Mesendoderm (in vitro differentiated cells): ENCODE measurements at regions not wholly inside any gene's neighbourhood (a gene's known extent, or its start where the extent isn't known, plus 50 kb on each side); places are given as distances from the start of the nearest gene placed in this dataset.
A peak's percentile ranks its signal among the peaks of the same experiment; 100 is the strongest.

ENCODE experiments used
- DNase-seq: peaks from one replicate; pipeline ENCODE4 v3.0.0; 2013
- H2AK5ac ChIP-seq: 2 replicates; pipeline ENCODE4 v1.6.1; 2013; ENCODE audit warnings: low read length, inconsistent platforms
- H2BK120ac ChIP-seq: 2 replicates; pipeline ENCODE4 v1.6.1; 2013; ENCODE audit warnings: low read depth, mild to moderate bottlenecking, low read length, moderate library complexity, mixed read lengths
- H2BK15ac ChIP-seq: replicated peaks from 2 replicates; pipeline ENCODE4 v1.6.1; 2013; ENCODE audit warnings: low read depth, mild to moderate bottlenecking, moderate library complexity
- H2BK5ac ChIP-seq: 2 replicates; pipeline ENCODE4 v1.6.1; 2013; ENCODE audit warnings: low read length, inconsistent platforms
- H3K18ac ChIP-seq: 2 replicates; pipeline ENCODE4 v1.6.1; 2013; ENCODE audit warnings: mild to moderate bottlenecking, low read length, mixed read lengths
- H3K23ac ChIP-seq: one replicate; pipeline ENCODE4 v1.6.1; 2013; ENCODE audit warnings: low read length
- H3K27ac ChIP-seq: 2 replicates; pipeline ENCODE4 v1.5.1; 2013; ENCODE audit warnings: low read depth, mild to moderate bottlenecking, inconsistent platforms, low read length, moderate library complexity
- H3K27me3 ChIP-seq: 2 replicates; pipeline ENCODE4 v1.6.1; 2013; ENCODE audit warnings: low read length, control low read depth, mild to moderate bottlenecking, inconsistent platforms; ENCODE audit not compliant: insufficient read depth, poor library complexity
- H3K36me3 ChIP-seq: 2 replicates; pipeline ENCODE4 v1.6.1; 2013; ENCODE audit warnings: low read length, inconsistent platforms; ENCODE audit not compliant: control insufficient read depth, insufficient read depth
- H3K4ac ChIP-seq: one replicate; pipeline ENCODE4 v1.6.1; 2013; ENCODE audit warnings: low read depth, mild to moderate bottlenecking, low read length, moderate library complexity
- H3K4me1 ChIP-seq: 2 replicates; pipeline ENCODE4 v1.6.1; 2013; ENCODE audit warnings: low read depth, low read length, inconsistent platforms; ENCODE audit not compliant: control insufficient read depth
- H3K4me2 ChIP-seq: 2 replicates; pipeline ENCODE4 v1.6.1; 2013; ENCODE audit warnings: low read length
- H3K4me3 ChIP-seq: 2 replicates; pipeline ENCODE4 v1.5.1; 2013; ENCODE audit warnings: mild to moderate bottlenecking, low read length
- H3K56ac ChIP-seq: one replicate; pipeline ENCODE4 v1.6.1; 2013; ENCODE audit warnings: low read length
- H3K79me1 ChIP-seq: 2 replicates; pipeline ENCODE4 v1.6.1; 2013; ENCODE audit warnings: low read length, inconsistent platforms
- H3K79me2 ChIP-seq: 2 replicates; pipeline ENCODE4 v1.6.1; 2013; ENCODE audit warnings: mild to moderate bottlenecking, low read length; ENCODE audit not compliant: control insufficient read depth, insufficient read depth
- H3K9ac ChIP-seq: 2 replicates; pipeline ENCODE4 v1.6.1; 2013; ENCODE audit warnings: low read length, inconsistent platforms
- H4K5ac ChIP-seq: one replicate; pipeline ENCODE4 v1.6.1; 2013; ENCODE audit warnings: low read length
- H4K8ac ChIP-seq: one replicate; pipeline ENCODE4 v1.6.1; 2013; ENCODE audit warnings: low read depth, mild to moderate bottlenecking, control low read depth, low read length, moderate library complexity
- WGBS: extraction: QIAGEN DNeasy Blood & Tissue Kit; methylation state at CpG from one replicate; pipeline ENCODE4 v1.1.7; 2013; ENCODE audit warnings: low lambda C conversion rate, missing lambda C conversion rate; ENCODE audit not compliant: insufficient coverage; ENCODE audit errors: extremely low coverage; 5-methylcytosine and 5-hydroxymethylcytosine counted together

DNA sequence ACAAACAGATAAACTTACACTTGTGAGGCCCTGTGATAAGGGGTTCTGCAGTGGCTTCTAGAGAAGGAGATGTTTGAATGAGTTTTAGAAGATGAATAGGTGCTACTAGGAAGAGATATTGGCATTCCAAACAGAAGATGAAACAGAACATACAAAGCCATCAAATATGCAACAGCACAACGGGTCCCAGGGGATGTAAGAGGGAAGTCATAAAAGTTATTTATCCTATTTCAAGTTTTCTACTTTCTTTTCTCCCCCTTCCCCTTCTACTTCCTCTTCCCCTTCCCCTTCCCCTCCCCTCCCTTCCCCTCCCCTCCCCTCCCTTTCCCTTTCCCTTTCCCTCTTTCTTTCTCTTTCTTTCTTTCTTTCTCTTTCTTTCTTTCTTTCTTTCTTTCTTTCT, 94.9 kb upstream of the CADM1 start:
- Histone ChIP-seq H3K9ac (no peak overlapping the region), H3K27ac (no peak overlapping the region), H3K27me3 (no peaks in the 10 kb centered on the region), H2BK15ac (no peak overlapping the region), H3K4me2 (no peak overlapping the region), H3K4me3 (no peak overlapping the region), H2AK5ac (no peak overlapping the region), H2BK120ac (no peak overlapping the region), H3K18ac (no peak overlapping the region), H3K79me2 (no peaks in the 10 kb centered on the region), H3K36me3 (no peaks in the 10 kb centered on the region), H4K8ac (no peak overlapping the region), H3K4me1 (no peaks in the 10 kb centered on the region), H3K4ac (no peak overlapping the region), H3K79me1 (no peaks in the 10 kb centered on the region), H3K56ac (no peak overlapping the region), H3K23ac (no peak overlapping the region), H4K5ac (no peak overlapping the region), H2BK5ac (no peak overlapping the region)
- no CpG with 5 or more reads among the region's 1 CpG for WGBS
- DNase-seq = no peak

DNA sequence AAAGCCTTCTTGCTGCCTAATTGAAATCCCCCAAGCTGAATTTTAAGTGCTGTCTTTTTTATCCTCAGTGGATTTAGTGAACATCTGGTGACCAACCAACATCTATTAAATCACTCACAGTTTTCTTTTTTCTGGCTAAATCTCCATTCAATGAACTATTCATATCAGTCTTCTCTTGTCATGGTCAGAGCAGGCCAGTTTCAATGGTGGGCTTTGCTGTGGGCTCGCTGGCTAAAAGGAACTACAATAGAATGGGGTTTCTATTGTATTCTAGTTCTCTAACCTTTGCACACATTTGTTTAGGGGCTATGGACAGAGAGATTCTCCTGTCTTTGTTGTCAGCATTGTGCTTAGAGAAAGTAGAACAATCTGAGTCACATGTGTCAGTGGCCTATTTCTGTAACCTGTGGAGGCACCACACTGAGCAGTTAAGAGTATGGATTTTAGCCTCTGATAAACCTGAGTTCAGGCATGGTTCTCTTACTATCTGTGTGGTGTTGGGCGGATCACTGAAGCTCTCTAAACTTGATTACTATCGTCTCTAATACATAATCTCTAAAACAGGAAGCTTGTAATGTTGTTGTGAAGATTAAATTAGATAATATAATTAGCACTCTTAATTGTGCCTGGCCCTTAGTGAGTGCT, 94.2 kb upstream of the CADM1 start:
- DNase-seq = peak; percentile 87
- Histone ChIP-seq H3K27me3 (no peaks in the 10 kb centered on the region), H2BK15ac (no peak overlapping the region), H3K9ac (no peak overlapping the region), H4K8ac (no peak overlapping the region), H3K79me1 (no peaks in the 10 kb centered on the region), H3K23ac (no peak overlapping the region), H3K4me2 (no peak overlapping the region), H3K18ac (no peak overlapping the region), H3K36me3 (no peaks in the 10 kb centered on the region), H3K79me2 (no peaks in the 10 kb centered on the region), H3K56ac (no peak overlapping the region), H4K5ac (no peak overlapping the region), H3K27ac (no peak overlapping the region), H2AK5ac (no peak overlapping the region), H3K4me1 (no peaks in the 10 kb centered on the region), H3K4me3 (no peak overlapping the region), H2BK120ac (no peak overlapping the region), H2BK5ac (no peak overlapping the region), H3K4ac (no peak overlapping the region)
- WGBS = no CpG with 5 or more reads among the region's 3 CpGs

DNA sequence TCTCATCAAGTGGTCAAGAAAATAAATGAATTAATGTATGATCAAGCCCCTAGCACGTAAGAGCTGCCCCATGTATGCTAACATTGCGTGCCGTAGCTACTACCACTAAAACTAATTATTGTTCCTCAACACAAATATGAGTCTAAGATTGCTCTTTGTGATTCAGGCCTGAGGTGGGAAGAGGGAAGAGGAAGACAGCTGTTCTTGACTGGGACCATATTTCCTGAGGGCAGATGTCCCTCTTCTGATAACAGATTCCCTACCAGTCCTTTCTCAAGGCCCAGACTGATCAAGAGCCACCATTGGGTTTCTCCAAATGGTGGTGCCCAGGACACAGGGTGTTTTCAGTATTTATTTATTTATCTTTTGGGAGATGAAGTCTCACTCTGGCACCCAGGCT, 87.2 kb upstream of the CADM1 start:
- no peak overlapping the region for H3K4me3 ChIP-seq
- H3K23ac ChIP-seq = no peak overlapping the region
- H4K5ac ChIP-seq = no peak overlapping the region
- H3K56ac ChIP-seq = no peak overlapping the region
- no peak overlapping the region for H3K4me2 ChIP-seq
- H4K8ac ChIP-seq = no peak overlapping the region
- H3K79me1 ChIP-seq = no peaks in the 10 kb centered on the region
- H2BK15ac ChIP-seq = no peak overlapping the region
- H3K18ac ChIP-seq = no peak overlapping the region
- H2BK120ac ChIP-seq = no peak overlapping the region
- no peak for DNase-seq
- H3K4me1 ChIP-seq = no peaks in the 10 kb centered on the region
- H3K79me2 ChIP-seq = no peaks in the 10 kb centered on the region
- no peak overlapping the region for H3K27ac ChIP-seq
- WGBS = no CpG with 5 or more reads among the region's 3 CpGs
- no peak overlapping the region for H3K9ac ChIP-seq
- no peak overlapping the region for H2AK5ac ChIP-seq
- H3K4ac ChIP-seq = no peak overlapping the region
- H3K27me3 ChIP-seq = no peaks in the 10 kb centered on the region
- H3K36me3 ChIP-seq = no peaks in the 10 kb centered on the region
- no peak overlapping the region for H2BK5ac ChIP-seq

DNA sequence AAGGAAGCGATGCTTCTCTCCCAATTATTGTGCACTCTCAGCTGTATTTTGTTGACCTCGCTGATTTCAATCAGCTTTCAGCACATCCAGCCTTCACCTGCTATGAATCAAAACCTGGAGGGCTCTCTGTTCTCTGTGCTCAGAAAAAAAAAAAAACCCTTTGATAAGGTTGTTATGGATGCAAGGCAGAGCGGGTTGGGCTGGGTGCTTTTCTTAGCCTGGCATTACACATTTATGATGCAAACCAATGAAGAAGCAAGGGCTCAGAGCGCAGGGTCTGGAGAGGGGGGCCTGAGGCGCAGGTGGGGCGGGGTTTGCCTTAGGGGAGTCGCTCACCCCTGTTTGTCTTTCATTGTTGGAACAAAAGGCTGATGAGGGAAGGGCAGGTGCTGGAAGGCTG, 86.0 kb upstream of the CADM1 start:
- Histone ChIP-seq H3K27ac (no peak overlapping the region), H4K5ac (no peak overlapping the region), H3K56ac (no peak overlapping the region), H3K4me1 (no peaks in the 10 kb centered on the region), H3K79me1 (no peaks in the 10 kb centered on the region), H3K79me2 (no peaks in the 10 kb centered on the region), H4K8ac (no peak overlapping the region), H3K23ac (no peak overlapping the region), H3K27me3 (no peaks in the 10 kb centered on the region), H2BK15ac (no peak overlapping the region), H2BK120ac (no peak overlapping the region), H2BK5ac (no peak overlapping the region), H3K4ac (no peak overlapping the region), H3K4me3 (no peak overlapping the region), H3K9ac (no peak overlapping the region), H3K18ac (no peak overlapping the region), H2AK5ac (no peak overlapping the region), H3K4me2 (no peak overlapping the region), H3K36me3 (no peaks in the 10 kb centered on the region)
- WGBS = no CpG with 5 or more reads among the region's 7 CpGs
- no peak for DNase-seq

DNA sequence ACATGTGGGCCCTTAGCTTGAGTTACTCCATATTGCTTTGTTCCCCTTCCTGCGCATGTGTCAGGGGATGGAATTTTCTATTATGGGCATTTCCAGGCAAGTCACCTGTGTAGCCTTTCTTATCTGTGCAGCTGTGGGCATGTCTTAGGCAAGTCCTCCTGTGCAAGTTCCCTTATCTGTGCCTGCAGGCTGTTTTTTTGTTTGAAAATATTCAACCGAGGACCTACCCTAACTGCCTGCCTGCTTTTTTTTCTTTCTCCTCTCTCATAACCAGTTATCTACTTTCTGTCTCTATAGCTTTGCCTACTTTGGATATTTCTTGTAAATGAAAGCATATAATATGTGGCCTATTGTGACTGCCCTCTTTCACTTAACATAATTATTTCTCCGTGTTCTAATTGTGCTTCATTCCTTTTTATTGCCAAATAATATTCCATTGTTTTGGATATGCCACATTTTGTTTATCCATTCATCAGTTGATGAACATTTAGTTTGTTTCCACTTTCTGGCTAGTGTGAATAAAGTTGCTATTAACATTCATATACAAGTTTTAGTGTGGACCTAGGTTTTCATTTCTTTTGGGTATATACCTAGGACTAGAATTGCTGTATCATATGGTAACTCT, 83.6 kb upstream of the CADM1 start:
- Histone ChIP-seq H3K9ac (no peak overlapping the region), H3K18ac (no peak overlapping the region), H2BK120ac (no peak overlapping the region), H2BK15ac (no peak overlapping the region), H3K23ac (no peak overlapping the region), H3K27me3 (no peaks in the 10 kb centered on the region), H2BK5ac (no peak overlapping the region), H3K36me3 (no peaks in the 10 kb centered on the region), H3K79me2 (no peaks in the 10 kb centered on the region), H3K4me2 (no peak overlapping the region), H3K27ac (no peak overlapping the region), H2AK5ac (no peak overlapping the region), H3K4ac (no peak overlapping the region), H3K4me3 (no peak overlapping the region), H3K4me1 (no peaks in the 10 kb centered on the region), H3K79me1 (no peaks in the 10 kb centered on the region), H4K8ac (no peak overlapping the region), H4K5ac (no peak overlapping the region), H3K56ac (no peak overlapping the region)
- no peak for DNase-seq
- no CpG with 5 or more reads among the region's 3 CpGs for WGBS
